HCT116 (cell line): ENCODE measurements at regions not wholly inside any gene's neighbourhood (a gene's known extent, or its start where the extent isn't known, plus 50 kb on each side); places are given as distances from the start of the nearest gene placed in this dataset.

Source experiments
- CTCF ChIP-seq, 3 experiments: fragments of 200-600 bp in 1 of 3; sonication (generic) in 1 of 3; IDR thresholded peaks in 2 of 3; conservative IDR thresholded peaks in 1 of 3; 2 replicates each; pipeline ENCODE4 v1.5.1; 2012 to 2017; ENCODE audit warnings: low read depth in 2 of 3, low read length in 2 of 3, antibody characterized with exemption in 1 of 3, borderline replicate concordance in 1 of 3, control low read depth in 1 of 3, mild to moderate bottlenecking in 1 of 3, mixed read lengths in 1 of 3, mixed run types in 1 of 3, moderate library complexity in 1 of 3; ENCODE audit not compliant: insufficient read depth in 1 of 3
- MAX ChIP-seq: IDR thresholded peaks from 2 replicates; pipeline ENCODE4 v1.6.1; 2012

- TF ChIP-seq MAX (no peak), CTCF (IDR thresholded peaks at IDR 0.05 in 2 of 3, conservative IDR thresholded peaks at IDR 0.05 in 1 of 3; ENCODE audit: borderline replicate concordance in 1 of 3, insufficient read depth in 1 of 3, low read depth in 2 of 3, low read length in 2 of 3) (no peak)
Measured at GRCh38 chr3:166085164-166085856, 248.1 kb upstream of the BCHE start.
